ENCODE measurements at regions not wholly inside any gene's neighbourhood (a gene's known extent, or its start where the extent isn't known, plus 50 kb on each side); places are given as distances from the start of the nearest gene placed in this dataset.

DNA sequence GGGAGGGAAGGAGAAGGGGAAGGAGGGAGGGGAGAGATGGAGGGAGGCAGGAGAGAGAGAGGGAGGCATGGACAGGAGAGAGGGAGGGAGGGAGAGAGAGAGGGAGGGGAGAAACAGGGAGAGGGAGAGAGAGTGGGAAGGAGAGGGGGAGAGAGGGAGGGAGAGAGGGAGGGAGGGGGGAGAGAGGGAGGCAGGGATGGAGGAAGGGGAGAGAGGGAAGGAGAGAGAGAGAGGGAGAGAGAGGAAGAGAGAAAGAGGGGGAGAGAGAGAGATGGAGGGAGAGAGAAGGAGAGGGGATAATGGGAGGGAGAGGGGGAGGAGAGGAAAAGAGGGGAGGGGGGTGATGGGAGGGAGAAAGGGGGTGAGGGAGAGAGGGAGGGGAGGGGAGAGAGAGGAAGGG is 86.8 kb upstream of the VSTM2B start:
- no peaks in the 10 kb centered on the region; the same call in 1 of the 2 replicates for H4K20me1 ChIP-seq (ENCODE audit: insufficient read depth, low read length)
- TF ChIP-seq EZH2 (IDR thresholded peaks at IDR 0.05; ENCODE audit: borderline replicate concordance, low read depth, low read length, severe bottlenecking) = no peak
- TF ChIP-seq, protein P1, sequence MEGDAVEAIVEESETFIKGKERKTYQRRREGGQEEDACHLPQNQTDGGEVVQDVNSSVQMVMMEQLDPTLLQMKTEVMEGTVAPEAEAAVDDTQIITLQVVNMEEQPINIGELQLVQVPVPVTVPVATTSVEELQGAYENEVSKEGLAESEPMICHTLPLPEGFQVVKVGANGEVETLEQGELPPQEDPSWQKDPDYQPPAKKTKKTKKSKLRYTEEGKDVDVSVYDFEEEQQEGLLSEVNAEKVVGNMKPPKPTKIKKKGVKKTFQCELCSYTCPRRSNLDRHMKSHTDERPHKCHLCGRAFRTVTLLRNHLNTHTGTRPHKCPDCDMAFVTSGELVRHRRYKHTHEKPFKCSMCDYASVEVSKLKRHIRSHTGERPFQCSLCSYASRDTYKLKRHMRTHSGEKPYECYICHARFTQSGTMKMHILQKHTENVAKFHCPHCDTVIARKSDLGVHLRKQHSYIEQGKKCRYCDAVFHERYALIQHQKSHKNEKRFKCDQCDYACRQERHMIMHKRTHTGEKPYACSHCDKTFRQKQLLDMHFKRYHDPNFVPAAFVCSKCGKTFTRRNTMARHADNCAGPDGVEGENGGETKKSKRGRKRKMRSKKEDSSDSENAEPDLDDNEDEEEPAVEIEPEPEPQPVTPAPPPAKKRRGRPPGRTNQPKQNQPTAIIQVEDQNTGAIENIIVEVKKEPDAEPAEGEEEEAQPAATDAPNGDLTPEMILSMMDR (IDR thresholded peaks at IDR 0.05; ENCODE audit: borderline replicate concordance, extremely low read depth, low read length, poor library complexity, severe bottlenecking) = no peak
- H3K9ac ChIP-seq (ENCODE audit: low read depth, low read length) = no peak overlapping the region
- no peaks in the 10 kb centered on the region for H3K36me3 ChIP-seq (ENCODE audit: insufficient read depth, low read length)
- no peak overlapping the region for H3K4me2 ChIP-seq (ENCODE audit: insufficient read depth, low read length)
- ATAC-seq (ENCODE audit: insufficient read depth, low read depth) = no peak
- no peaks in the 10 kb centered on the region for H3K9me3 ChIP-seq (ENCODE audit: insufficient read depth, low read length, severe bottlenecking)
- H2AFZ ChIP-seq (ENCODE audit: low read depth, low read length) = no peak overlapping the region
- no peaks in the 10 kb centered on the region for H3K79me2 ChIP-seq (ENCODE audit: insufficient read depth, low read length)
- no peak overlapping the region for H3K4me3 ChIP-seq (ENCODE audit: low read depth in 1 of 2, low read length in 2 of 2)
- no peak overlapping the region for H3K27ac ChIP-seq (ENCODE audit: low read length)
- H3K27me3 ChIP-seq (ENCODE audit: insufficient read depth, low read length, poor library complexity) = no peaks in the 10 kb centered on the region
- H3K4me1 ChIP-seq (ENCODE audit: insufficient read depth, low read length) = no peaks in the 10 kb centered on the region
- DNase-seq = no peak

DNA sequence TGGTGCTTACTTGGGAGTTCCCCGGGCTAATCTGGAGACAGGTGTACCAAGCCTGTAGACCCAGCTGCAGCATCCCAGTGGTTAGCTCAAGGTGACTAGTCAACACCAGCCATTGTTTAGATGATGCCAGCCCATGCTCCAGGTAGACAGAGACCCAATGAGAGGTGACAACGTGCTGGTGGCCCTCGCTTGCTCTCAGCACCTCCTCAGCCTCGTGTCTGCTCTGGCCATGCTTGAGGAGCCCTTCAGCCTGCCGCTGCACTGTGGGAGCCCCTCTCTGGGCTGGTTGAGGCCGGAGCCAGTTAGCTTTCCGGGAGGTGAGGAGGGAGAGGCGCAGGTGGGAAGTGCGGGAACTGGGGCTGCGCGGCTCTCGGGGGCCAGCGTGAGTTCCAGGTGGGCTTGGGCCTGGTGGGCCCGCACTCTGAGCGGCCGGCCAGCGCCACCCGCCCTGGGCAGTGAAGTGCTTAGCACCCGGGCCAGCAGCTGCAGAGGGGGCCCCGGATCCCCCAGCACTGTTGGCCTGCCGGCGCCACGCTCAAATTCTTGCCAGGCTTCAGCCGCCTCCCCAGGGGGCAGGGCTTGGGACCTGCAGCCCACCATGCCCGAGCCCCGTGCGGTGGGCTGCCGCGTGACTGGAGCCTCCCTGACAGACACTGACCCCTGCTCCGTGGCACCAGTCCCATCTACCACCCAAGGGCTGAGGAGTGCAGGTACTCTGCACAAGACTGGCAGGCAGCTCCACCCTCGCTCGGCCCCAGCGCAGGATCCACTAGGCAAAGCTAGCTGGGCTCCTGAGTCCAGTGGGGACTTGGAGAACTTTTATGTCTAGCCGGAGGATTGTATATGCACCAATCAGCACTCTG is 85.9 kb upstream of the VSTM2B start:
- no peak for TF ChIP-seq EZH2 (IDR thresholded peaks at IDR 0.05; ENCODE audit: borderline replicate concordance, low read depth, low read length, severe bottlenecking)
- TF ChIP-seq, protein P1 (IDR thresholded peaks at IDR 0.05; ENCODE audit: borderline replicate concordance, extremely low read depth, low read length, poor library complexity, severe bottlenecking) = no peak
- Histone ChIP-seq H3K9ac (ENCODE audit: low read depth, low read length) (no peak overlapping the region), H2AFZ (ENCODE audit: low read depth, low read length) (no peak overlapping the region), H3K4me3 (ENCODE audit: low read depth in 1 of 2, low read length in 2 of 2) (no peak overlapping the region), H3K9me3 (ENCODE audit: insufficient read depth, low read length, severe bottlenecking) (no peaks in the 10 kb centered on the region), H3K36me3 (ENCODE audit: insufficient read depth, low read length) (no peaks in the 10 kb centered on the region), H3K27me3 (ENCODE audit: insufficient read depth, low read length, poor library complexity) (no peaks in the 10 kb centered on the region), H3K4me2 (ENCODE audit: insufficient read depth, low read length) (no peak overlapping the region), H3K79me2 (ENCODE audit: insufficient read depth, low read length) (no peaks in the 10 kb centered on the region), H3K4me1 (ENCODE audit: insufficient read depth, low read length) (no peaks in the 10 kb centered on the region), H3K27ac (ENCODE audit: low read length) (no peak overlapping the region), H4K20me1 (ENCODE audit: insufficient read depth, low read length) (no peaks in the 10 kb centered on the region; the same call in 1 of the 2 replicates)
- ATAC-seq (ENCODE audit: insufficient read depth, low read depth) (no peak), DNase-seq (no peak)

DNA sequence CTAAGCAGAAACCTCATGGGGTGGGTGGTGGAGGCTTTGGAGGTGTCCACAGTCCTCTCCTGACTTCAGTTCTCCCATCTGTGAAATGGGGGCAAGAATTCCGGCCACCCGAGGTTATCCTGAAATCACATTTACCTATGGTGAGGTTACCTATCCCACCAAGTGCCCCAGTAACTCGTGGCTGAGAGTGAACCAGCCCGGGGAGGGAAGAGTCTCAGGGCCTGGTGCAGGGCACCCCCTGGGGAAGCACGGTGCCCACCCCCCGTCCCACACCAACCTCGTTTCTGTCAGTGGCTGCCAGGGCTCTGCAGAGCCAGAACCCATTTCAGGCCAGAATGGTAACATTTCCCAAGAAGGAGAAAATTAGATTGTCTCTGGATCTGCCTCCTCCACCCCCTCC is 83.7 kb upstream of the VSTM2B start:
- TF ChIP-seq EZH2 (IDR thresholded peaks at IDR 0.05; ENCODE audit: borderline replicate concordance, low read depth, low read length, severe bottlenecking) = no peak
- TF ChIP-seq, protein P1 (IDR thresholded peaks at IDR 0.05; ENCODE audit: borderline replicate concordance, extremely low read depth, low read length, poor library complexity, severe bottlenecking) = no peak
- H3K4me1 ChIP-seq (ENCODE audit: insufficient read depth, low read length) = no peaks in the 10 kb centered on the region
- H3K27me3 ChIP-seq (ENCODE audit: insufficient read depth, low read length, poor library complexity) = no peaks in the 10 kb centered on the region
- H3K9ac ChIP-seq (ENCODE audit: low read depth, low read length) = no peak overlapping the region
- no peak for ATAC-seq (ENCODE audit: insufficient read depth, low read depth)
- no peak overlapping the region for H3K4me2 ChIP-seq (ENCODE audit: insufficient read depth, low read length)
- DNase-seq = no peak
- H2AFZ ChIP-seq (ENCODE audit: low read depth, low read length) = no peak overlapping the region
- H3K4me3 ChIP-seq (ENCODE audit: low read depth in 1 of 2, low read length in 2 of 2) = no peak overlapping the region
- no peaks in the 10 kb centered on the region for H3K9me3 ChIP-seq (ENCODE audit: insufficient read depth, low read length, severe bottlenecking)
- no peaks in the 10 kb centered on the region; the same call in 1 of the 2 replicates for H4K20me1 ChIP-seq (ENCODE audit: insufficient read depth, low read length)
- no peaks in the 10 kb centered on the region for H3K36me3 ChIP-seq (ENCODE audit: insufficient read depth, low read length)
- H3K79me2 ChIP-seq (ENCODE audit: insufficient read depth, low read length) = no peaks in the 10 kb centered on the region
- no peak overlapping the region for H3K27ac ChIP-seq (ENCODE audit: low read length)

Data from DND-41 (cell line).